Effector memory CD4-positive, alpha-beta T cell (primary cell): ENCODE measurements at regions not wholly inside any gene's neighbourhood (a gene's known extent, or its start where the extent isn't known, plus 50 kb on each side); places are given as distances from the start of the nearest gene placed in this dataset.
"Not testable (repeated sequence)": the region's sequence is repeated elsewhere in the genome, so short reads cannot be mapped to it uniquely, and the experiment has no call there.

ENCODE experiments used
- DNase-seq, 3 donors: peaks; one replicate each; pipeline ENCODE4 v3.0.0-alpha.2; 2020
- H3K27ac ChIP-seq: 2 replicates; pipeline ENCODE4 v1.7.0; 2013; ENCODE audit warnings: mild to moderate bottlenecking, low read length, moderate library complexity; ENCODE audit not compliant: insufficient read depth, poor library complexity, severe bottlenecking
- H3K27me3 ChIP-seq: replicated peaks from 2 replicates; pipeline ENCODE4 v1.7.0; 2013; ENCODE audit warnings: mild to moderate bottlenecking, low read length; ENCODE audit not compliant: insufficient read depth, control insufficient read depth, poor library complexity, severe bottlenecking
- H3K36me3 ChIP-seq: 2 replicates; pipeline ENCODE4 v1.7.0; 2013; ENCODE audit warnings: mild to moderate bottlenecking, low read length, moderate library complexity; ENCODE audit not compliant: control insufficient read depth, insufficient read depth
- H3K4me1 ChIP-seq: 2 replicates; pipeline ENCODE4 v1.7.0; 2013; ENCODE audit warnings: low read length, mild to moderate bottlenecking; ENCODE audit not compliant: control insufficient read depth, insufficient read depth, poor library complexity, severe bottlenecking
- H3K4me3 ChIP-seq: 2 replicates; pipeline ENCODE4 v1.7.0; 2013; ENCODE audit warnings: low read length, low read depth, mild to moderate bottlenecking; ENCODE audit not compliant: insufficient read depth, poor library complexity, severe bottlenecking
- H3K9me3 ChIP-seq: 2 replicates; pipeline ENCODE4 v1.7.0; 2013; ENCODE audit warnings: mild to moderate bottlenecking, low read length, moderate library complexity; ENCODE audit not compliant: control insufficient read depth

GRCh38 chr6:155748778-155749177 is 293.1 kb upstream of the NOX3 start:
- not testable (repeated sequence) for DNase-seq, H3K4me1 ChIP-seq, H3K4me3 ChIP-seq, H3K27me3 ChIP-seq, H3K9me3 ChIP-seq, H3K27ac ChIP-seq, H3K36me3 ChIP-seq

- Histone ChIP-seq H3K4me1 (no peaks in the 10 kb centered on the region), H3K36me3 (no peaks in the 10 kb centered on the region), H3K4me3 (no peak overlapping the region), H3K27me3 (no peaks in the 10 kb centered on the region), H3K27ac (no peak overlapping the region), H3K9me3 (no peaks in the 10 kb centered on the region)
- no peak for DNase-seq
Measured at GRCh38 chr6:155747491-155747890, 291.9 kb upstream of the NOX3 start.

- H3K4me3 ChIP-seq: no peak overlapping the region
- H3K4me1 ChIP-seq: no peaks in the 10 kb centered on the region
- H3K9me3 ChIP-seq: no peaks in the 10 kb centered on the region
- no peak overlapping the region for H3K27ac ChIP-seq
- H3K27me3 ChIP-seq: no peaks in the 10 kb centered on the region
- DNase-seq: no peak
- no peaks in the 10 kb centered on the region for H3K36me3 ChIP-seq
Measured at GRCh38 chr6:155740781-155741399, 285.3 kb upstream of the NOX3 start.

- H3K36me3 ChIP-seq: no peaks in the 10 kb centered on the region
- no peaks in the 10 kb centered on the region for H3K27me3 ChIP-seq
- no peak for DNase-seq
- H3K27ac ChIP-seq: no peak overlapping the region
- no peaks in the 10 kb centered on the region for H3K9me3 ChIP-seq
- H3K4me1 ChIP-seq: no peaks in the 10 kb centered on the region
- no peak overlapping the region for H3K4me3 ChIP-seq
Measured at GRCh38 chr6:155738602-155739105, 283.0 kb upstream of the NOX3 start.

- Histone ChIP-seq H3K4me3 (no peak overlapping the region), H3K27me3 (no peaks in the 10 kb centered on the region), H3K9me3 (no peaks in the 10 kb centered on the region), H3K4me1 (no peaks in the 10 kb centered on the region), H3K36me3 (no peaks in the 10 kb centered on the region), H3K27ac (no peak overlapping the region)
- no peak for DNase-seq
Measured at GRCh38 chr6:155717374-155717773, 261.7 kb upstream of the NOX3 start.

GRCh38 chr6:155710704-155711103 is 255.1 kb upstream of the NOX3 start:
- Histone ChIP-seq H3K9me3 (no peaks in the 10 kb centered on the region), H3K27me3 (no peaks in the 10 kb centered on the region), H3K4me3 (no peak overlapping the region), H3K27ac (no peak overlapping the region), H3K36me3 (no peaks in the 10 kb centered on the region), H3K4me1 (no peaks in the 10 kb centered on the region)
- DNase-seq: no peak

- no peaks in the 10 kb centered on the region for H3K27me3 ChIP-seq
- no peak overlapping the region for H3K4me3 ChIP-seq
- no peaks in the 10 kb centered on the region for H3K36me3 ChIP-seq
- H3K27ac ChIP-seq: no peak overlapping the region
- DNase-seq: no peak
- no peaks in the 10 kb centered on the region for H3K4me1 ChIP-seq
- no peaks in the 10 kb centered on the region for H3K9me3 ChIP-seq
Measured at GRCh38 chr6:155709262-155709661, 253.6 kb upstream of the NOX3 start.

GRCh38 chr6:155708100-155708499 is 252.5 kb upstream of the NOX3 start:
- H3K27me3 ChIP-seq: no peaks in the 10 kb centered on the region
- H3K36me3 ChIP-seq: no peaks in the 10 kb centered on the region
- H3K27ac ChIP-seq: no peak overlapping the region
- H3K4me3 ChIP-seq: no peak overlapping the region
- no peak for DNase-seq
- H3K4me1 ChIP-seq: no peaks in the 10 kb centered on the region
- no peaks in the 10 kb centered on the region for H3K9me3 ChIP-seq

- DNase-seq: no peak
- Histone ChIP-seq H3K9me3 (no peaks in the 10 kb centered on the region), H3K4me3 (no peak overlapping the region), H3K27ac (no peak overlapping the region), H3K4me1 (no peaks in the 10 kb centered on the region), H3K27me3 (no peaks in the 10 kb centered on the region), H3K36me3 (no peaks in the 10 kb centered on the region)
Measured at GRCh38 chr6:155706806-155707205, 251.2 kb upstream of the NOX3 start.

- H3K27ac ChIP-seq: no peak overlapping the region
- DNase-seq: no peak
- no peaks in the 10 kb centered on the region for H3K36me3 ChIP-seq
- no peaks in the 10 kb centered on the region for H3K4me1 ChIP-seq
- H3K27me3 ChIP-seq: no peaks in the 10 kb centered on the region
- no peak overlapping the region for H3K4me3 ChIP-seq
- H3K9me3 ChIP-seq: no peaks in the 10 kb centered on the region
Measured at GRCh38 chr6:155706341-155706740, 250.7 kb upstream of the NOX3 start.
